CD14-positive monocyte (primary cell): ENCODE measurements at regions not wholly inside any gene's neighbourhood (a gene's known extent, or its start where the extent isn't known, plus 50 kb on each side); places are given as distances from the start of the nearest gene placed in this dataset.
A peak's percentile ranks its signal among the peaks of the same experiment; 100 is the strongest.

Experiments used
- DNase-seq, 3 donors: peaks; one replicate each; pipeline ENCODE4 v3.0.0-alpha.2; 2011 to 2022
- H2AFZ ChIP-seq: 2 replicates; pipeline ENCODE4 v1.6.0; 2012; ENCODE audit warnings: mild to moderate bottlenecking, low read depth, low read length, inconsistent platforms; ENCODE audit not compliant: insufficient read depth, poor library complexity, severe bottlenecking
- H3K27ac ChIP-seq, 2 donors: 1 replicate in 1 of 2; 2 replicates in 1 of 2; pipeline ENCODE4 v1.5.1; 2012 to 2013; ENCODE audit warnings: low read length in 2 of 2, control low read depth in 1 of 2, inconsistent platforms in 1 of 2, low read depth in 1 of 2, mild to moderate bottlenecking in 1 of 2
- H3K27me3 ChIP-seq, 2 donors: one replicate each; pipeline versions ENCODE4 v1.6.0 to v1.6.1; 2011 to 2013; ENCODE audit warnings: low read length in 2 of 2; ENCODE audit not compliant: control insufficient read depth in 2 of 2, insufficient read depth in 2 of 2
- H3K36me3 ChIP-seq, 2 donors: replicated peaks in 1 of 2; 1 replicate in 1 of 2; 2 replicates in 1 of 2; pipeline versions ENCODE4 v1.5.1 to v1.6.1; 2012 to 2013; ENCODE audit warnings: low read length in 2 of 2, control low read depth in 1 of 2, inconsistent platforms in 1 of 2, mild to moderate bottlenecking in 1 of 2; ENCODE audit not compliant: insufficient read depth in 2 of 2, control insufficient read depth in 1 of 2
- H3K4me1 ChIP-seq, 2 donors: 1 replicate in 1 of 2; 2 replicates in 1 of 2; pipeline versions ENCODE4 v1.5.1 to v1.6.1; 2012 to 2013; ENCODE audit warnings: low read length in 2 of 2, control low read depth in 1 of 2, inconsistent platforms in 1 of 2, mild to moderate bottlenecking in 1 of 2, moderate library complexity in 1 of 2; ENCODE audit not compliant: insufficient read depth in 2 of 2, control insufficient read depth in 1 of 2
- H3K4me2 ChIP-seq: replicated peaks from 2 replicates; pipeline ENCODE3; 2012; ENCODE audit warnings: low read length, moderate library complexity, mild to moderate bottlenecking; ENCODE audit not compliant: poor library complexity, severe bottlenecking; ENCODE audit errors: extremely low read depth
- H3K4me3 ChIP-seq, 3 experiments: fragments of 200-600 bp in 1 of 3; sonication (generic) in 1 of 3; replicated peaks in 1 of 3; 1 replicate in 2 of 3; 2 replicates in 1 of 3; pipeline ENCODE4 v1.5.1; 2011 to 2013; ENCODE audit warnings: low read length in 3 of 3, mild to moderate bottlenecking in 3 of 3, control low read depth in 2 of 3, low read depth in 2 of 3, inconsistent platforms in 1 of 3, moderate library complexity in 1 of 3
- H3K79me2 ChIP-seq: 2 replicates; pipeline ENCODE4 v1.6.0; 2012; ENCODE audit warnings: mild to moderate bottlenecking, control low read depth, inconsistent platforms, low read length, moderate library complexity; ENCODE audit not compliant: insufficient read depth
- H3K9ac ChIP-seq: 2 replicates; pipeline ENCODE4 v1.6.0; 2017; ENCODE audit warnings: low read length, mild to moderate bottlenecking; ENCODE audit not compliant: insufficient read depth, poor library complexity, severe bottlenecking
- H3K9me3 ChIP-seq, 2 donors: replicated peaks in 1 of 2; 1 replicate in 1 of 2; 2 replicates in 1 of 2; pipeline versions ENCODE4 v1.5.1 to v1.6.1; 2012 to 2013; ENCODE audit warnings: low read length in 2 of 2, control low read depth in 1 of 2; ENCODE audit not compliant: control insufficient read depth in 1 of 2, insufficient read depth in 1 of 2
- H4K20me1 ChIP-seq: 2 replicates; pipeline ENCODE4 v1.6.0; 2012; ENCODE audit warnings: mild to moderate bottlenecking, low read length, control low read depth, moderate library complexity; ENCODE audit not compliant: insufficient read depth
- H3K27ac Mint-ChIP-seq, 7 donors: one replicate each; pipeline ENCODE4 v1.8.0; 2020; ENCODE audit warnings: mild to moderate bottlenecking in 7 of 7, mixed read lengths in 7 of 7, moderate library complexity in 6 of 7, inconsistent platforms in 2 of 7
- H3K27me3 Mint-ChIP-seq, 3 donors: one replicate each; pipeline ENCODE4 v1.8.0; 2021 to 2022; ENCODE audit warnings: low read depth in 3 of 3, mild to moderate bottlenecking in 3 of 3, mixed read lengths in 3 of 3, moderate library complexity in 3 of 3, inconsistent platforms in 1 of 3
- H3K36me3 Mint-ChIP-seq, 2 donors: one replicate each; pipeline ENCODE4 v1.8.0; 2020; ENCODE audit warnings: mixed read lengths in 2 of 2, inconsistent platforms in 1 of 2, mild to moderate bottlenecking in 1 of 2
- H3K4me1 Mint-ChIP-seq: one replicate; pipeline ENCODE4 v1.8.0; 2020; ENCODE audit warnings: mild to moderate bottlenecking, mixed read lengths
- H3K4me3 Mint-ChIP-seq, 2 donors: one replicate each; pipeline ENCODE4 v1.8.0; 2020; ENCODE audit warnings: mild to moderate bottlenecking in 2 of 2, mixed read lengths in 2 of 2, moderate library complexity in 1 of 2
- H3K9me3 Mint-ChIP-seq, 7 donors: one replicate each; pipeline ENCODE4 v1.8.0; 2020 to 2022; ENCODE audit warnings: mixed read lengths in 7 of 7, mild to moderate bottlenecking in 6 of 7, moderate library complexity in 6 of 7, inconsistent platforms in 2 of 7
- WGBS: methylation state at CpG from one replicate; pipeline ENCODE4 v1.1.5; 2013; ENCODE audit warnings: missing lambda C conversion rate; ENCODE audit not compliant: insufficient coverage; 5-methylcytosine and 5-hydroxymethylcytosine counted together
- intact Hi-C, 2 donors: fragments of 100-400 bp; cut with micrococcal nuclease; formaldehyde crosslinking; loops; one replicate each; pipeline versions ENCODE4 v1.15.0 to v1.15.1; 2023
- TF ChIP-seq, protein P1 (sequence below): fragments of 200-600 bp; IDR thresholded peaks from one replicate; pipeline ENCODE4 v1.8.0; 2022; ENCODE audit warnings: antibody characterized with exemption, mild to moderate bottlenecking

- Histone ChIP-seq H3K4me1 (no peaks in the 10 kb centered on the region), H4K20me1 (no peaks in the 10 kb centered on the region), H3K27me3 (peaks cover 11 to 19% of the 10 kb centered on the region in 2 donors), H2AFZ (no peak overlapping the region), H3K36me3 (no peaks in the 10 kb centered on the region), H3K9ac (no peak overlapping the region), H3K79me2 (no peaks in the 10 kb centered on the region), H3K4me3 (no peak overlapping the region), H3K27ac (no peak overlapping the region), H3K9me3 (no peaks in the 10 kb centered on the region), H3K4me2 (no peak overlapping the region)
- no peaks in the 10 kb centered on the region for H3K4me1 Mint-ChIP-seq
- no peak for DNase-seq
- WGBS = 18% methylated on average over 5 of the region's 6 CpGs
- intact Hi-C loops = no loop called here
- peaks cover 27 to 32% (median 30%) of the 10 kb centered on the region in 3 donors for H3K27me3 Mint-ChIP-seq
- no peak overlapping the region for H3K27ac Mint-ChIP-seq
- TF ChIP-seq, protein P1, sequence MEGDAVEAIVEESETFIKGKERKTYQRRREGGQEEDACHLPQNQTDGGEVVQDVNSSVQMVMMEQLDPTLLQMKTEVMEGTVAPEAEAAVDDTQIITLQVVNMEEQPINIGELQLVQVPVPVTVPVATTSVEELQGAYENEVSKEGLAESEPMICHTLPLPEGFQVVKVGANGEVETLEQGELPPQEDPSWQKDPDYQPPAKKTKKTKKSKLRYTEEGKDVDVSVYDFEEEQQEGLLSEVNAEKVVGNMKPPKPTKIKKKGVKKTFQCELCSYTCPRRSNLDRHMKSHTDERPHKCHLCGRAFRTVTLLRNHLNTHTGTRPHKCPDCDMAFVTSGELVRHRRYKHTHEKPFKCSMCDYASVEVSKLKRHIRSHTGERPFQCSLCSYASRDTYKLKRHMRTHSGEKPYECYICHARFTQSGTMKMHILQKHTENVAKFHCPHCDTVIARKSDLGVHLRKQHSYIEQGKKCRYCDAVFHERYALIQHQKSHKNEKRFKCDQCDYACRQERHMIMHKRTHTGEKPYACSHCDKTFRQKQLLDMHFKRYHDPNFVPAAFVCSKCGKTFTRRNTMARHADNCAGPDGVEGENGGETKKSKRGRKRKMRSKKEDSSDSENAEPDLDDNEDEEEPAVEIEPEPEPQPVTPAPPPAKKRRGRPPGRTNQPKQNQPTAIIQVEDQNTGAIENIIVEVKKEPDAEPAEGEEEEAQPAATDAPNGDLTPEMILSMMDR = no peak
- H3K9me3 Mint-ChIP-seq = peaks cover 0 to 8% (median 0%) of the 10 kb centered on the region in 7 donors
- H3K4me3 Mint-ChIP-seq = no peak overlapping the region
- H3K36me3 Mint-ChIP-seq = no peaks in the 10 kb centered on the region
These were observed 122.6 kb upstream of the MYCN start for GRCh38 chr2:15817748-15818147.

DNA sequence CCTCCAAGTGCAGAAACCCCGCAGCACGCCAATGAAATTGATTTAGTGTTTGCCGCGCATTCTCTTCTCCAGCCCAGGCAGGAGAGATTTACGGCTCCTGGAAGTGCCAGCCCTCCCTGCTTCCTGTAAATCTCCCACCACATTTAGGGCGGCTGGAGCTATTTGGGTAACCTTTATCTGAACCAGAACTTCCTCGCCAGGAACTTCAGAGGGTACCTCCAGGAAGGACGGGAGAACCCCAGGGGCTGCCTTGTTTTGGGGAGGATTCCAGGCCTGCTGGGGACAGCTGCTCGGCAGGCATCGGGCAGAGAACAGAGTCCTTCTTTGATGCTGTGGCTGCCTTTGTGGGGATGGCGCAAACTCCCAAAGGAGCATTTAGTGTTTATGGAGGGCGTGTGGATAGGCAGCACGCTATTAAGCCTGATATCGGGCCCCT lies 122.0 kb upstream of the MYCN start:
- peaks cover 11 to 19% of the 10 kb centered on the region in 2 donors for H3K27me3 ChIP-seq
- no peak overlapping the region for H3K4me2 ChIP-seq
- peaks cover 27 to 32% (median 30%) of the 10 kb centered on the region in 3 donors for H3K27me3 Mint-ChIP-seq
- no peaks in the 10 kb centered on the region for H4K20me1 ChIP-seq
- no peak overlapping the region for H2AFZ ChIP-seq
- H3K36me3 Mint-ChIP-seq = no peaks in the 10 kb centered on the region
- H3K9me3 ChIP-seq = no peaks in the 10 kb centered on the region
- DNase-seq = no peak
- no peak overlapping the region for H3K4me3 ChIP-seq
- no peak overlapping the region for H3K27ac ChIP-seq
- no peaks in the 10 kb centered on the region for H3K4me1 ChIP-seq
- intact Hi-C loops = no loop called here
- H3K4me1 Mint-ChIP-seq = no peaks in the 10 kb centered on the region
- H3K9ac ChIP-seq = no peak overlapping the region
- no peaks in the 10 kb centered on the region for H3K79me2 ChIP-seq
- TF ChIP-seq, protein P1 = no peak
- peaks cover 0 to 8% (median 0%) of the 10 kb centered on the region in 7 donors for H3K9me3 Mint-ChIP-seq
- H3K4me3 Mint-ChIP-seq = peak overlapping the region in 1 of 2 donors; percentile 72
- no peaks in the 10 kb centered on the region for H3K36me3 ChIP-seq
- 4% methylated on average over 10 of the region's 14 CpGs for WGBS
- no peak overlapping the region for H3K27ac Mint-ChIP-seq
